GM19240 (cell line): ENCODE measurements at regions not wholly inside any gene's neighbourhood (a gene's known extent, or its start where the extent isn't known, plus 50 kb on each side); places are given as distances from the start of the nearest gene placed in this dataset.
"Not testable (repeated sequence)": the region's sequence is repeated elsewhere in the genome, so short reads cannot be mapped to it uniquely, and the experiment has no call there.

Experiments used
- DNase-seq: peaks from one replicate; pipeline ENCODE4 v3.0.0; 2011; ENCODE audit warnings: low spot score; ENCODE audit not compliant: insufficient read length

GRCh38 chr9:62798884-62799850, 1609.3 kb downstream of the SPATA31A7 start:
- not testable (repeated sequence) for DNase-seq

- not testable (repeated sequence) for DNase-seq
Observed at GRCh38 chr9:62799851-62800371, 1610.1 kb downstream of the SPATA31A7 start.

GRCh38 chr9:62800451-62801371, 1610.9 kb downstream of the SPATA31A7 start:
- DNase-seq, result not testable (repeated sequence)

GRCh38 chr9:62801372-62801811, 1611.6 kb downstream of the SPATA31A7 start:
- DNase-seq, result not testable (repeated sequence)

- DNase-seq, result peak; percentile 64
Observed at GRCh38 chr9:62801961-62802718, 1612.3 kb downstream of the SPATA31A7 start.

GRCh38 chr9:62802719-62803079, 1612.9 kb downstream of the SPATA31A7 start:
- DNase-seq, result not testable (repeated sequence)

GRCh38 chr9:62803099-62803498, 1613.3 kb downstream of the SPATA31A7 start:
- not testable (repeated sequence) for DNase-seq

GRCh38 chr9:62804314-62804713, 1614.5 kb downstream of the SPATA31A7 start:
- not testable (repeated sequence) for DNase-seq

- not testable (repeated sequence) for DNase-seq
Observed at GRCh38 chr9:62807424-62807823, 1617.6 kb downstream of the SPATA31A7 start.

- not testable (repeated sequence) for DNase-seq
Observed at GRCh38 chr9:62808081-62808480, 1618.2 kb downstream of the SPATA31A7 start.

GRCh38 chr9:62810318-62810717, 1620.5 kb downstream of the SPATA31A7 start:
- DNase-seq, result not testable (repeated sequence)

GRCh38 chr9:62810811-62811315, 1621.0 kb downstream of the SPATA31A7 start:
- not testable (repeated sequence) for DNase-seq

GRCh38 chr9:62815436-62815835, 1625.6 kb downstream of the SPATA31A7 start:
- not testable (repeated sequence) for DNase-seq

GRCh38 chr9:62816331-62816730, 1626.5 kb downstream of the SPATA31A7 start:
- DNase-seq, result not testable (repeated sequence)

GRCh38 chr9:62817214-62817613, 1627.4 kb downstream of the SPATA31A7 start:
- DNase-seq, result not testable (repeated sequence)

- not testable (repeated sequence) for DNase-seq
Observed at GRCh38 chr9:62822185-62822584, 1632.3 kb downstream of the SPATA31A7 start.

- DNase-seq, result not testable (repeated sequence)
Observed at GRCh38 chr9:62827957-62828907, 1638.4 kb downstream of the SPATA31A7 start.

- not testable (repeated sequence) for DNase-seq
Observed at GRCh38 chr9:62830829-62831459, 1641.1 kb downstream of the SPATA31A7 start.
